K562 (cell line): ENCODE measurements at regions not wholly inside any gene's neighbourhood (a gene's known extent, or its start where the extent isn't known, plus 50 kb on each side); places are given as distances from the start of the nearest gene placed in this dataset.

Source experiments
- ATAC-seq: fragments of 200-7000 bp; cut with Tn5 transposase; 3 replicates; pipeline ENCODE4 v1.9.1; 2020; ENCODE audit warnings: moderate library complexity
- BruUV-seq: library from RNA; stranded (reverse); fragments of 400-500 nt; replicated peaks from 2 replicates; lab custom pipeline; 2021; lab: Mats Ljungman, UMichigan
- CTCF ChIA-PET: fragments of 300-600 bp; formaldehyde crosslinking; extraction: SDS; loops from one replicate; lab custom pipeline; 2021; ENCODE audit warnings: low intra/inter-chr PET ratio; lab: Yijun Ruan, JAX
- POLR2A ChIA-PET: fragments of 300-600, 350-650 bp; sonication (Branson Sonifier 250); formaldehyde crosslinking; extraction: SDS; loops from one replicate; lab custom pipeline; 2021; ENCODE audit warnings: antibody characterized with exemption, inconsistent platforms; lab: Yijun Ruan, JAX
- DNase-seq, 4 experiments: peaks; one replicate each; pipeline versions ENCODE4 v3.0.0 to v3.0.0-alpha.2; 2011 to 2018; ENCODE audit warnings: low spot score in 3 of 4, mixed read lengths in 3 of 4; ENCODE audit errors: extremely low read depth in 1 of 4
- FAIRE-seq: peaks from 2 replicates; lab custom pipeline; 2011; peaks lifted over from hg19 to GRCh38; lab: Jason Lieb, UNC
- H2AFZ ChIP-seq: 2 replicates; pipeline ENCODE4 v1.6.0; 2011; ENCODE audit warnings: low read depth, low read length, control low read depth, inconsistent platforms
- H3K27ac ChIP-seq: fragments of 200-600 bp; 3 replicates; pipeline ENCODE4 v1.8.0; 2011; ENCODE audit warnings: low read depth, mild to moderate bottlenecking, control low read depth, inconsistent platforms, low read length, moderate library complexity, mixed read lengths; ENCODE audit errors: extremely low read depth
- H3K27me3 ChIP-seq, 2 experiments: fragments of 300-600 bp in 1 of 2; 2 replicates in 1 of 2; 3 replicates in 1 of 2; pipeline versions ENCODE4 v1.6.0 to v1.8.0; 2011; ENCODE audit warnings: inconsistent platforms in 2 of 2, low read length in 2 of 2, mild to moderate bottlenecking in 1 of 2, mixed read lengths in 1 of 2, moderate library complexity in 1 of 2; ENCODE audit not compliant: control insufficient read depth in 2 of 2, insufficient read depth in 2 of 2
- H3K36me3 ChIP-seq: fragments of 300-600 bp; 3 replicates; pipeline ENCODE4 v1.8.0; 2011; ENCODE audit warnings: mild to moderate bottlenecking, low read length, inconsistent platforms; ENCODE audit not compliant: control insufficient read depth, insufficient read depth
- H3K4me1 ChIP-seq, 2 experiments: fragments of 200-600 bp in 1 of 2; replicated peaks in 1 of 2; 2 replicates in 1 of 2; 3 replicates in 1 of 2; pipeline versions ENCODE4 v1.5.1 to v1.8.0; 2011; ENCODE audit warnings: inconsistent platforms in 2 of 2, low read length in 2 of 2, mild to moderate bottlenecking in 1 of 2, mixed read lengths in 1 of 2, moderate library complexity in 1 of 2; ENCODE audit not compliant: control insufficient read depth in 2 of 2, insufficient read depth in 2 of 2
- H3K4me2 ChIP-seq: 2 replicates; pipeline ENCODE4 v1.6.1; 2011; ENCODE audit warnings: low read length, control low read depth, inconsistent platforms, mixed read lengths; ENCODE audit not compliant: insufficient read depth
- H3K4me3 ChIP-seq: fragments of 200-600 bp; sonication (generic), shearing (Covaris generic); 2 replicates; pipeline ENCODE4 v1.5.1; 2016; ENCODE audit warnings: control low read depth, inconsistent platforms
- H3K79me2 ChIP-seq: fragments of 200-600 bp; 3 replicates; pipeline ENCODE4 v1.8.0; 2011; ENCODE audit warnings: low read length, inconsistent platforms; ENCODE audit not compliant: control insufficient read depth, insufficient read depth
- H3K9ac ChIP-seq, 2 experiments: 2 replicates each; pipeline versions ENCODE4 v1.6.0 to v1.6.1; 2011; ENCODE audit warnings: low read depth in 2 of 2, low read length in 2 of 2, control low read depth in 1 of 2, inconsistent platforms in 1 of 2, mild to moderate bottlenecking in 1 of 2, mixed read lengths in 1 of 2; ENCODE audit not compliant: insufficient read depth in 1 of 2
- H3K9me1 ChIP-seq: one replicate; pipeline ENCODE4 v1.6.0; 2011; ENCODE audit warnings: inconsistent platforms, mild to moderate bottlenecking, low read length, moderate library complexity; ENCODE audit not compliant: control insufficient read depth, insufficient read depth
- H3K9me3 ChIP-seq: replicated peaks from 2 replicates; pipeline ENCODE4 v1.5.1; 2011; ENCODE audit warnings: low read depth, low read length, inconsistent platforms; ENCODE audit not compliant: control insufficient read depth, insufficient read depth
- H4K20me1 ChIP-seq: replicated peaks from 2 replicates; pipeline ENCODE4 v1.6.1; 2011; ENCODE audit warnings: low read length, inconsistent platforms, mixed read lengths; ENCODE audit not compliant: control insufficient read depth, insufficient read depth
- FOXP4 ChIP-seq: sonication (generic); formaldehyde crosslinking; IDR thresholded peaks from 2 replicates; pipeline ENCODE4 v1.8.0; 2022; ENCODE audit warnings: mild to moderate bottlenecking, missing genetic modification reagents, borderline replicate concordance
- FUS ChIP-seq: fragments of 200-400 bp; formaldehyde crosslinking; optimal IDR thresholded peaks from 2 replicates; pipeline ENCODE3; 2017; ENCODE audit warnings: low read depth, low read length
- POU5F1 ChIP-seq: fragments of 150-350 bp; IDR thresholded peaks from 2 replicates; pipeline ENCODE4 v1.6.1; 2014; ENCODE audit warnings: borderline replicate concordance, low read length, low read depth, mild to moderate bottlenecking; ENCODE audit not compliant: partially characterized antibody
- PPARD ChIP-seq: fragments of 250-450 bp; sonication (Bioruptor Pico); IDR thresholded peaks from 2 replicates; pipeline ENCODE4 v1.8.0; 2022; ENCODE audit warnings: inconsistent platforms, mild to moderate bottlenecking, moderate library complexity
- SIX5 ChIP-seq, 2 experiments: IDR thresholded peaks; 2 replicates each; pipeline ENCODE4 v1.6.1; 2011; ENCODE audit warnings: low read length in 2 of 2, borderline replicate concordance in 1 of 2, low read depth in 1 of 2, mild to moderate bottlenecking in 1 of 2, moderate library complexity in 1 of 2; ENCODE audit not compliant: insufficient read depth in 1 of 2
- ZNF436 ChIP-seq: fragments of 250-450, 450-650 bp; sonication (Bioruptor Pico); formaldehyde crosslinking; IDR thresholded peaks from 2 replicates; pipeline ENCODE4 v1.7.0; 2020; ENCODE audit warnings: mild to moderate bottlenecking
- WGBS: fragments of 100-300 bp; shearing (Covaris generic); methylation state at CpG from one replicate; pipeline ENCODE4 v1.1.6; 2016; ENCODE audit warnings: low coverage, mixed read lengths; ENCODE audit not compliant: insufficient coverage; ENCODE audit errors: missing lambda C conversion rate; 5-methylcytosine and 5-hydroxymethylcytosine counted together
- in situ Hi-C: fragments of 300-500 bp; cut with MboI; formaldehyde crosslinking; loops from 4 replicates; pipeline ENCODE4 v1.15.0; 2018; ENCODE audit warnings: inconsistent platforms, mixed read lengths
- intact Hi-C: fragments of 100-400 bp; cut with micrococcal nuclease; formaldehyde crosslinking; loops from 2 replicates; pipeline ENCODE4 v1.14.2; 2022
- TF ChIP-seq, protein P1 (sequence below): sonication (generic); formaldehyde crosslinking; IDR thresholded peaks from 2 replicates; pipeline ENCODE4 v1.4.0; 2020; ENCODE audit warnings: mild to moderate bottlenecking, missing genetic modification reagents

GRCh38 chr5:93327605-93328004 lies 253.4 kb downstream of the NR2F1-AS1 start:
- Histone ChIP-seq H3K9me3 (no peaks in the 10 kb centered on the region), H3K4me2 (no peak overlapping the region), H3K36me3 (no peaks in the 10 kb centered on the region), H3K9ac (no peak overlapping the region), H4K20me1 (no peaks in the 10 kb centered on the region), H2AFZ (no peak overlapping the region), H3K4me3 (no peak overlapping the region), H3K27ac (no peak overlapping the region), H3K27me3 (no peaks in the 10 kb centered on the region), H3K9me1 (no peaks in the 10 kb centered on the region), H3K4me1 (no peaks in the 10 kb centered on the region), H3K79me2 (no peaks in the 10 kb centered on the region)
- 0% methylated on average over 1 of the region's 1 CpG for WGBS
- intact Hi-C loops (no loop called here), in situ Hi-C loops (no loop called here)
- ChIA-PET POLR2A (no interaction called here), CTCF (no interaction called here)
- TF ChIP-seq PPARD (CRISPR knock-in tag) (no peak), FOXP4 (CRISPR knock-in tag) (no peak), ZNF436 (CRISPR knock-in tag) (no peak), FUS (no peak), POU5F1 (no peak), SIX5 (IDR thresholded peaks at IDR 0.05; ENCODE audit: borderline replicate concordance in 1 of 2, insufficient read depth in 1 of 2, low read depth in 1 of 2, low read length in 2 of 2) (no peak)
- TF ChIP-seq, protein P1, sequence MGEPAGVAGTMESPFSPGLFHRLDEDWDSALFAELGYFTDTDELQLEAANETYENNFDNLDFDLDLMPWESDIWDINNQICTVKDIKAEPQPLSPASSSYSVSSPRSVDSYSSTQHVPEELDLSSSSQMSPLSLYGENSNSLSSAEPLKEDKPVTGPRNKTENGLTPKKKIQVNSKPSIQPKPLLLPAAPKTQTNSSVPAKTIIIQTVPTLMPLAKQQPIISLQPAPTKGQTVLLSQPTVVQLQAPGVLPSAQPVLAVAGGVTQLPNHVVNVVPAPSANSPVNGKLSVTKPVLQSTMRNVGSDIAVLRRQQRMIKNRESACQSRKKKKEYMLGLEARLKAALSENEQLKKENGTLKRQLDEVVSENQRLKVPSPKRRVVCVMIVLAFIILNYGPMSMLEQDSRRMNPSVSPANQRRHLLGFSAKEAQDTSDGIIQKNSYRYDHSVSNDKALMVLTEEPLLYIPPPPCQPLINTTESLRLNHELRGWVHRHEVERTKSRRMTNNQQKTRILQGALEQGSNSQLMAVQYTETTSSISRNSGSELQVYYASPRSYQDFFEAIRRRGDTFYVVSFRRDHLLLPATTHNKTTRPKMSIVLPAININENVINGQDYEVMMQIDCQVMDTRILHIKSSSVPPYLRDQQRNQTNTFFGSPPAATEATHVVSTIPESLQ (CRISPR knock-in tag): no peak
- ATAC-seq: no peak
- no peak for FAIRE-seq
- no TSS peak for BruUV-seq
- DNase-seq: no peak
